ENCODE measurements at regions not wholly inside any gene's neighbourhood (a gene's known extent, or its start where the extent isn't known, plus 50 kb on each side); places are given as distances from the start of the nearest gene placed in this dataset.

DNA sequence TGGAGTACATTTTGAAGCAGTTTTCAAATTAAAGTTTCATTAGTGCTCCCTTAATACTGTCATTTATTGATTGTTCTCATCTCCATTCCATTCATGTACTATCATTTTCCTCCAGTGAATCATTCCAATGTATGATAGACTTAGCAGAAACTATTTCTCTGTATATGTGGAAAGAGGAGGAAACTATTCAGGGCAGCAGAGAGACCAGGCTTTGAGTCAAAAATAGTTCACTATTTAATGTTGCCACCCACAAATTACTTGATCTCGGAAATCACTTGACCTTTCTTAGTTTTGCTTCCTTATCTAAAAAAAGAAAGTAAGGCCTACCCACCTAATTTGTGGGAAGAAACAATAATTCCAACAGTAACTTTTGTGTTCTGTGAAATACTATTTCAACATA lies 610.5 kb upstream of the ZNF385D start:
- H3K4me1 ChIP-seq (ENCODE audit: control insufficient read depth, extremely low read depth, insufficient read depth, low read length): no peaks in the 10 kb centered on the region
- no TSS peak for BruUV-seq (replicated peaks)
- no peaks in the 10 kb centered on the region for H3K9me3 ChIP-seq (replicated peaks; ENCODE audit: control insufficient read depth, insufficient read depth, low read length)
- intact Hi-C loops (cut with micrococcal nuclease): no loop called here
- ChIA-PET CTCF (no interaction called here), POLR2A (no interaction called here)
- no peaks in the 10 kb centered on the region for H3K27me3 ChIP-seq (ENCODE audit: control insufficient read depth in 2 of 2, insufficient read depth in 2 of 2, low read length in 2 of 2)
- H3K79me2 ChIP-seq (ENCODE audit: control insufficient read depth, insufficient read depth, low read length): no peaks in the 10 kb centered on the region
- no peak overlapping the region for H3K27ac ChIP-seq (ENCODE audit: insufficient read depth, low read depth, low read length)
- no peaks in the 10 kb centered on the region for H3K36me3 ChIP-seq (ENCODE audit: control insufficient read depth in 2 of 2, extremely low read depth in 1 of 2, insufficient read depth in 2 of 2, low read length in 2 of 2)
- DNase-seq (ENCODE audit: low read depth, low spot score) (no peak), FAIRE-seq (no peak)
- H4K20me1 ChIP-seq (replicated peaks; ENCODE audit: control insufficient read depth, extremely low read depth, insufficient read depth, low read length): no peaks in the 10 kb centered on the region
- dilution Hi-C loops (cut with MboI; ENCODE audit: extremely low pct_ligation_motif_present, low sequenced_read_pairs): no loop called here
- H3K4me2 ChIP-seq (ENCODE audit: insufficient read depth, low read length): no peak overlapping the region
- TF ChIP-seq, protein P1, sequence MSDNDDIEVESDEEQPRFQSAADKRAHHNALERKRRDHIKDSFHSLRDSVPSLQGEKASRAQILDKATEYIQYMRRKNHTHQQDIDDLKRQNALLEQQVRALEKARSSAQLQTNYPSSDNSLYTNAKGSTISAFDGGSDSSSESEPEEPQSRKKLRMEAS (IDR thresholded peaks at IDR 0.05; ENCODE audit: insufficient read depth, insufficient read length): no peak
- TF ChIP-seq POLR2AphosphoS5 (IDR thresholded peaks at IDR 0.05; ENCODE audit: insufficient read depth, low read depth, low read length): no peak
- TF ChIP-seq JUN (IDR thresholded peaks at IDR 0.05; ENCODE audit: borderline replicate concordance, insufficient read depth, insufficient read length, low read depth): no peak
- no peak for TF ChIP-seq POLR2A (IDR thresholded peaks at IDR 0.05; ENCODE audit: low read depth, low read length)
- TF ChIP-seq EZH2 (IDR thresholded peaks at IDR 0.05; ENCODE audit: borderline replicate concordance, low read depth, low read length, severe bottlenecking): no peak
- TF ChIP-seq, protein P2, sequence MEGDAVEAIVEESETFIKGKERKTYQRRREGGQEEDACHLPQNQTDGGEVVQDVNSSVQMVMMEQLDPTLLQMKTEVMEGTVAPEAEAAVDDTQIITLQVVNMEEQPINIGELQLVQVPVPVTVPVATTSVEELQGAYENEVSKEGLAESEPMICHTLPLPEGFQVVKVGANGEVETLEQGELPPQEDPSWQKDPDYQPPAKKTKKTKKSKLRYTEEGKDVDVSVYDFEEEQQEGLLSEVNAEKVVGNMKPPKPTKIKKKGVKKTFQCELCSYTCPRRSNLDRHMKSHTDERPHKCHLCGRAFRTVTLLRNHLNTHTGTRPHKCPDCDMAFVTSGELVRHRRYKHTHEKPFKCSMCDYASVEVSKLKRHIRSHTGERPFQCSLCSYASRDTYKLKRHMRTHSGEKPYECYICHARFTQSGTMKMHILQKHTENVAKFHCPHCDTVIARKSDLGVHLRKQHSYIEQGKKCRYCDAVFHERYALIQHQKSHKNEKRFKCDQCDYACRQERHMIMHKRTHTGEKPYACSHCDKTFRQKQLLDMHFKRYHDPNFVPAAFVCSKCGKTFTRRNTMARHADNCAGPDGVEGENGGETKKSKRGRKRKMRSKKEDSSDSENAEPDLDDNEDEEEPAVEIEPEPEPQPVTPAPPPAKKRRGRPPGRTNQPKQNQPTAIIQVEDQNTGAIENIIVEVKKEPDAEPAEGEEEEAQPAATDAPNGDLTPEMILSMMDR (IDR thresholded peaks at IDR 0.05; ENCODE audit: extremely low read depth in 1 of 2, insufficient read depth in 1 of 2, low read depth in 1 of 2, low read length in 2 of 2): no peak
- no peak for TF ChIP-seq MYC (IDR thresholded peaks at IDR 0.05; ENCODE audit: low read depth, low read length)
- TF ChIP-seq GATA2 (IDR thresholded peaks at IDR 0.05; ENCODE audit: insufficient read depth, insufficient read length, low read depth, low read length): no peak
- TF ChIP-seq FOS (IDR thresholded peaks at IDR 0.05; ENCODE audit: borderline replicate concordance, insufficient read depth, low read length): no peak
- H3K9ac ChIP-seq (replicated peaks; ENCODE audit: extremely low read depth, insufficient read depth, low read length): no peak overlapping the region
- H2AFZ ChIP-seq (ENCODE audit: low read depth, low read length): no peak overlapping the region
- H3K9me1 ChIP-seq (replicated peaks; ENCODE audit: control insufficient read depth, extremely low read depth, insufficient read depth, low read length): no peaks in the 10 kb centered on the region
- H3K4me3 ChIP-seq (replicated peaks in 1 of 3; ENCODE audit: insufficient read depth in 1 of 3, low read depth in 1 of 3, low read length in 3 of 3): no peak overlapping the region

All from endothelial cell of umbilical vein (primary cell).